Omental fat pad (tissue), 3 donors: ENCODE measurements at regions not wholly inside any gene's neighbourhood (a gene's known extent, or its start where the extent isn't known, plus 50 kb on each side); places are given as distances from the start of the nearest gene placed in this dataset.
"Not testable (repeated sequence)": the region's sequence is repeated elsewhere in the genome, so short reads cannot be mapped to it uniquely, and the experiment has no call there.

Experiments used
- ATAC-seq: fragments of 150-250 bp; one replicate; pipeline ENCODE4 v1.9.1; 2016; ENCODE audit warnings: mild to moderate bottlenecking, moderate library complexity; ENCODE audit not compliant: low FRiP score
- DNase-seq: peaks from one replicate; pipeline ENCODE4 v3.0.0-alpha.2; 2019; ENCODE audit warnings: low spot score
- TF ChIP-seq, protein P1 (sequence below), 3 donors: fragments of 450-650 bp; IDR thresholded peaks; one replicate each; pipeline ENCODE4 v1.5.1; 2016 to 2017; ENCODE audit warnings: antibody characterized with exemption in 3 of 3, mild to moderate bottlenecking in 3 of 3, moderate library complexity in 2 of 3

- TF ChIP-seq, protein P1, sequence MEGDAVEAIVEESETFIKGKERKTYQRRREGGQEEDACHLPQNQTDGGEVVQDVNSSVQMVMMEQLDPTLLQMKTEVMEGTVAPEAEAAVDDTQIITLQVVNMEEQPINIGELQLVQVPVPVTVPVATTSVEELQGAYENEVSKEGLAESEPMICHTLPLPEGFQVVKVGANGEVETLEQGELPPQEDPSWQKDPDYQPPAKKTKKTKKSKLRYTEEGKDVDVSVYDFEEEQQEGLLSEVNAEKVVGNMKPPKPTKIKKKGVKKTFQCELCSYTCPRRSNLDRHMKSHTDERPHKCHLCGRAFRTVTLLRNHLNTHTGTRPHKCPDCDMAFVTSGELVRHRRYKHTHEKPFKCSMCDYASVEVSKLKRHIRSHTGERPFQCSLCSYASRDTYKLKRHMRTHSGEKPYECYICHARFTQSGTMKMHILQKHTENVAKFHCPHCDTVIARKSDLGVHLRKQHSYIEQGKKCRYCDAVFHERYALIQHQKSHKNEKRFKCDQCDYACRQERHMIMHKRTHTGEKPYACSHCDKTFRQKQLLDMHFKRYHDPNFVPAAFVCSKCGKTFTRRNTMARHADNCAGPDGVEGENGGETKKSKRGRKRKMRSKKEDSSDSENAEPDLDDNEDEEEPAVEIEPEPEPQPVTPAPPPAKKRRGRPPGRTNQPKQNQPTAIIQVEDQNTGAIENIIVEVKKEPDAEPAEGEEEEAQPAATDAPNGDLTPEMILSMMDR (IDR thresholded peaks at IDR 0.05), result no peak
- no peak for DNase-seq
- ATAC-seq, result no peak
Observed at GRCh38 chr7:9598411-9598810, 1165.0 kb downstream of the NXPH1 start.

- ATAC-seq (no peak), DNase-seq (no peak)
Observed at GRCh38 chr7:9600974-9601373, 1167.6 kb downstream of the NXPH1 start.

GRCh38 chr7:9603291-9603690, 1169.9 kb downstream of the NXPH1 start:
- TF ChIP-seq, protein P1 (IDR thresholded peaks at IDR 0.05), result no peak
- ATAC-seq (no peak), DNase-seq (no peak)

More at GRCh38 chr7:9600974-9601373, 1167.6 kb downstream of the NXPH1 start:
- TF ChIP-seq, protein P1 (IDR thresholded peaks at IDR 0.05), result no peak

DNA sequence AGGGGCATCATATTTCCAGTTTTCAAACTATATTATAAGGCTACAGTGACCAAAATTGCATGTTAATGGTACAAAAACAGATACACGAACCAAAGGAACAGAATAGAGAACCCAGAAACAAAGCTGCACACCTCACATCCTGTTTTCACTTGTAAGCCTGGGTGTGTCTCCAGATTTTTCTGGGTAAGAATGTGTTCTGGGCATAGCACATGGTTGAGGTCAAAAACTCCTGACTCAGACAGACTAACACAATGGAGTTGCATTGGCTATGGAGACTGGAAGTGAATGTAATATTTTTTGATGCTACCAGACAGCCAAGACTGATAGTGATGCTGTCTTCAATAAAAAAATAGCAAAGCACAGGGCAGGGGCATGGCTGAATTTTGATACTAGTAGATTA, 1175.2 kb downstream of the NXPH1 start:
- TF ChIP-seq, protein P1 (IDR thresholded peaks at IDR 0.05), result no peak
- no peak for DNase-seq
- ATAC-seq, result no peak

- not testable (repeated sequence) for ATAC-seq, DNase-seq
Observed at GRCh38 chr7:9620899-9621298, 1187.5 kb downstream of the NXPH1 start.

- not testable (repeated sequence) for DNase-seq, ATAC-seq
Observed at GRCh38 chr7:9621306-9621902, 1188.0 kb downstream of the NXPH1 start.

DNA sequence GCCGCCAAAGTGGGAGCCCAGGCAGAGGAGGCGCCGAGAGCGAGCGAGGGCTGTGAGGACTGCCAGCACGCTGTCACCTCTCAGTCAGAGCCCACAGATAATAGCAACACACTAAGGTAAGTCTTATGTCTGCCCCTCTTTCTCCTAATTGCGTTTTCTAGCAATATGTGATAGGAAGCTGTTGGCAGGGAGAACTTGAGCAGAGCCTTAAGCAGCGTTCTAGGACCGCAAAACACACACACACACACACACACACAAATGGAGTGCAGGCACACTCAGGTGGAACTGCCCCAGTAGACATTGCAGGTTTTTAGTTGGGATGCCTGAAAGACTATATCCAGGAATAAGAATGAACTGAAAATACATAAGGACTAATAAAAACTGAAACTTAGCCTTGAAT, 1188.5 kb downstream of the NXPH1 start:
- DNase-seq (no peak), ATAC-seq (no peak)
- TF ChIP-seq, protein P1 (IDR thresholded peaks at IDR 0.05), result no peak

- ATAC-seq (no peak), DNase-seq (no peak)
- TF ChIP-seq, protein P1 (IDR thresholded peaks at IDR 0.05), result no peak
Observed at GRCh38 chr7:9625953-9626352, 1192.5 kb downstream of the NXPH1 start.
